Left lung (tissue), 4 donors: ENCODE measurements at regions not wholly inside any gene's neighbourhood (a gene's known extent, or its start where the extent isn't known, plus 50 kb on each side); places are given as distances from the start of the nearest gene placed in this dataset.
A peak's percentile ranks its signal among the peaks of the same experiment; 100 is the strongest.
"Not testable (repeated sequence)": the region's sequence is repeated elsewhere in the genome, so short reads cannot be mapped to it uniquely, and the experiment has no call there.

ENCODE experiments used
- ATAC-seq: fragments of 200-7000 bp; cut with Tn5 transposase; one replicate; pipeline ENCODE4 v1.9.1; 2020; ENCODE audit warnings: moderate library complexity
- DNase-seq, 4 donors: peaks; one replicate each; pipeline ENCODE4 v3.0.0-alpha.2; 2013 to 2020
- H3K27ac ChIP-seq, 2 donors: fragments of 200-600 bp; sonication (generic) in 1 of 2; one replicate each; pipeline versions ENCODE4 v1.5.0 to v1.8.0; 2020 to 2021
- H3K27me3 ChIP-seq, 2 donors: fragments of 200-600 bp; sonication (generic) in 1 of 2; one replicate each; pipeline versions ENCODE4 v1.5.0 to v1.8.0; 2020 to 2021
- H3K36me3 ChIP-seq, 2 donors: fragments of 200-600 bp; sonication (generic) in 1 of 2; one replicate each; pipeline versions ENCODE4 v1.5.0 to v1.8.0; 2020 to 2021
- H3K4me1 ChIP-seq, 2 donors: fragments of 200-600 bp; one replicate each; pipeline ENCODE4 v1.8.0; 2021
- H3K4me3 ChIP-seq, 2 donors: fragments of 200-600 bp; sonication (generic) in 1 of 2; one replicate each; pipeline versions ENCODE4 v1.5.0 to v1.8.0; 2020 to 2021; ENCODE audit warnings: mild to moderate bottlenecking in 1 of 2
- H3K9me3 ChIP-seq, 2 donors: fragments of 200-600 bp; sonication (generic) in 1 of 2; one replicate each; pipeline versions ENCODE4 v1.5.0 to v1.8.0; 2020 to 2021
- intact Hi-C, 2 donors: fragments of 100-400 bp; cut with DNase I; formaldehyde crosslinking; loops; one replicate each; pipeline versions ENCODE4 v1.11.2 to v1.14.2; 2022
- TF ChIP-seq, protein P1 (sequence below), 2 donors: fragments of 200-600 bp; sonication (generic) in 1 of 2; IDR thresholded peaks; one replicate each; pipeline versions ENCODE4 v1.5.0 to v1.8.0; 2021; ENCODE audit warnings: antibody characterized with exemption in 2 of 2
- donor health status: DM: no; HTN: yes; CAD: no.
- donor health status: DM: no; HTN: no; CAD: no.

DNA sequence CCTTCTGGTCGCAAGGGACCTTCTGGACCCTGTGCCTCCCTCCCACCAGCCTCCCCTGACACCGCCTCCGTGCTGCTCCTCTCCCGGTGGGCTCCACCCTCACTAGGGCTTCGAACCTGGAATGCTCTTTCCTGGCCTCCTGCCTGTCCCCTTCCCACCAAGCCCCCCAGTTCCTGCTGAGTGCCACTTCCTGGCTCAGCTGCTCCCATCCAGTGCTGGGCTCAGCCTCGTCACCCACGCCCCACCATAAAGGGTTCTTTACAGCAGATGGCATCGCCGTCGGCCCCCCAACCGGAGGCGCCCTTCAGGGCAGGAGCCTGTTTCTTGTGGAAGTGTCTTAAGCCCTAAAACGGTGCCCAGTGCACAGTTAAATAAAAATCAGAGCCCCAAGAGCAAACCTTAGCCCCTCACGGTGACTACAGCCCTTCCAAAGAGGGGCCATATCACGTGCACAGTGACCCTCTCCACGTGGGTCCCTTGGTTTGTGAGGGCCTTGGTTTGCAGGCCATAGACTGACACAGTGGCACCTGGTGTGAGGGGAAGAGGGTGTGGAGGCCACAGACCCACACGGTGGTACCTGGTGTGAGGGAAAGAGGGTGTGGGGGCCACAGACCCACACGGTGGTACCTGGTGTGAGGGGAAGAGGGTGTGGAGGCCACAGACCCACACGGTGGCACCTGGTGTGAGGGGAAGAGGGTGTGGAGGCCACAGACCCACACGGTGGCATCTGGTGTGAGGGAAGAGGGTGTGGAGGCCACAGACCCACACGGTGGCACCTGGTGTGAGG lies 111.4 kb downstream of the METRNL start:
- DNase-seq (peak in 2 of 4 donors; percentile 30 to 52), ATAC-seq (no peak)
- no peaks in the 10 kb centered on the region for H3K27me3 ChIP-seq
- H3K27ac ChIP-seq = no peak overlapping the region
- no peaks in the 10 kb centered on the region for H3K36me3 ChIP-seq
- H3K4me1 ChIP-seq = peaks cover 9 to 40% of the 10 kb centered on the region in 2 donors
- no peak overlapping the region for H3K4me3 ChIP-seq
- intact Hi-C loops = no loop called here
- TF ChIP-seq, protein P1, sequence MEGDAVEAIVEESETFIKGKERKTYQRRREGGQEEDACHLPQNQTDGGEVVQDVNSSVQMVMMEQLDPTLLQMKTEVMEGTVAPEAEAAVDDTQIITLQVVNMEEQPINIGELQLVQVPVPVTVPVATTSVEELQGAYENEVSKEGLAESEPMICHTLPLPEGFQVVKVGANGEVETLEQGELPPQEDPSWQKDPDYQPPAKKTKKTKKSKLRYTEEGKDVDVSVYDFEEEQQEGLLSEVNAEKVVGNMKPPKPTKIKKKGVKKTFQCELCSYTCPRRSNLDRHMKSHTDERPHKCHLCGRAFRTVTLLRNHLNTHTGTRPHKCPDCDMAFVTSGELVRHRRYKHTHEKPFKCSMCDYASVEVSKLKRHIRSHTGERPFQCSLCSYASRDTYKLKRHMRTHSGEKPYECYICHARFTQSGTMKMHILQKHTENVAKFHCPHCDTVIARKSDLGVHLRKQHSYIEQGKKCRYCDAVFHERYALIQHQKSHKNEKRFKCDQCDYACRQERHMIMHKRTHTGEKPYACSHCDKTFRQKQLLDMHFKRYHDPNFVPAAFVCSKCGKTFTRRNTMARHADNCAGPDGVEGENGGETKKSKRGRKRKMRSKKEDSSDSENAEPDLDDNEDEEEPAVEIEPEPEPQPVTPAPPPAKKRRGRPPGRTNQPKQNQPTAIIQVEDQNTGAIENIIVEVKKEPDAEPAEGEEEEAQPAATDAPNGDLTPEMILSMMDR (IDR thresholded peaks at IDR 0.05) = no peak
- H3K9me3 ChIP-seq = peaks cover 0 to 3% of the 10 kb centered on the region in 2 donors

DNA sequence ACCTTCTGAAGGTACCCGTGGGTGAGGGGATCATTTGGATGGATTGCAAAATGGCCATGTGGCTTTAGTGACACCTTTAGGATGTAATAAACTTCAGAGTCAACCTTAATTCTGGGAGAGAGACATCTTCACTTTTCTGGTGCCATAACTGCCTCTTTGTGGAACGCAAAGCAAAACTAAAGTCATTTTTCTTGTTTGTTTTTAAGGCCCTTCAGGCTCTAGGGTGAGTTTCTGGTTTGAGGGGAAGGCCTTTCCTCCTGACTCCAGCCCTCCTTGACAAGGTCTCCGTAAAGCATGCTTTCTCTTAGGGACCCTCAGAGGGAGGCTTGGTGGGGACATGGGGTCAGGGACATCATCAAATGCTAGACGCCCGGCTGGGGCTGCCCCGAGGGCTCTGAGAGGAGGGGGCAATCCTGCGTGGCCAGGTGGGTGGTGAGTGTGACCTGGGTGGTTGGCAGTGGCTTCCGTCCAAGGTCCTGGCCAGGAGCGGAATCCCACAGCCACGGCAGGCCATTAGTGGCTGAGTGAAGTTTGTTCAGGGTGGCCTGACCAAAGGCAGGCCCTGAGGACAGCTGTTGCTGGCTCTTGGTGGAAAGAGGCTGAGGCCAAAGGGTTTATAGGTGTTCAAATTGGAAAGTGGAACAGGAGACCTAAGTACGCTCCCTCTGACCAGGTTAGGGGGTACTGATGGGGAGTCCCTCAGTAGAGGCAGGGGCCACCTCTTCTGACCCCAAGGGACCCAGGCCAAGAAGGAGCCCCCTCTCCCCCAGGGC lies 112.2 kb downstream of the METRNL start:
- DNase-seq (peak in 2 of 4 donors; percentile 30 to 79), ATAC-seq (no peak)
- Histone ChIP-seq H3K27ac (no peak overlapping the region), H3K27me3 (no peaks in the 10 kb centered on the region), H3K9me3 (peaks cover 0 to 3% of the 10 kb centered on the region in 2 donors), H3K4me3 (no peak overlapping the region), H3K4me1 (peaks cover 9 to 48% of the 10 kb centered on the region in 2 donors), H3K36me3 (no peaks in the 10 kb centered on the region)
- TF ChIP-seq, protein P1 (IDR thresholded peaks at IDR 0.05) = no peak
- intact Hi-C loops = no loop called here

DNA sequence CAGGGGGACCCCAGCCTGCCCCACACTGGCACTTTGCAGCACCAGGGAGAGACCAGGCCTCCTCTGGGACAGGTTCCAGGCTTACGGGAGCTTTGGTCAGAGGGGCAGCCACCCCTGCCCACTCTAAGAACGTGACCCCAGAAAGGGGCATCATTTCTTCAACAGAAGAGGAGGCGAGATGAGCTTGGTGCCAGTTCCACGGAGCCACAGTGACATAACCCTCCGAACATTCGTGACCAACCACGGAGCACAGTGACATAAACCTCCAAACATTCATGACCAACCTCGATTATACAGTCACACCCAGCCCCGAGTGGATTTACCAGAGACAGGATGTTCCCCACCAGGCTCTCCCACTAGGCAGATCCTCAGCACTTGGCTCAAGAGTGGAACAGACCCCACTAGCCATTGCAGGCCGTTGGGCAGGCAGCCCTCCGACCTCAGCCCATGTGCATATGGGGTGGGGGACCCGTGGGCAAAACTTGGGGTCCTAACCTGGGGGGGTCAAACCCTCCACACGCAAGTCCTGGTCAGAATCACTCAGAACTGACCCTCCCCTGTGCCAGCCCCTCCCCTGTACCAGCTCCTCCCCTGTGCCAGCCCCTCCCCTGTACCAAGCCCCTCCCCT lies 112.9 kb downstream of the METRNL start:
- peak in 2 of 4 donors; percentile 34 to 75 for DNase-seq
- TF ChIP-seq, protein P1 (IDR thresholded peaks at IDR 0.05) = no peak
- H3K4me3 ChIP-seq = no peak overlapping the region
- intact Hi-C loops = no loop called here
- no peaks in the 10 kb centered on the region for H3K36me3 ChIP-seq
- no peak overlapping the region for H3K27ac ChIP-seq
- H3K9me3 ChIP-seq = peaks cover 0 to 3% of the 10 kb centered on the region in 2 donors
- peaks cover 9 to 48% of the 10 kb centered on the region in 2 donors for H3K4me1 ChIP-seq
- no peak for ATAC-seq
- no peaks in the 10 kb centered on the region for H3K27me3 ChIP-seq

DNA sequence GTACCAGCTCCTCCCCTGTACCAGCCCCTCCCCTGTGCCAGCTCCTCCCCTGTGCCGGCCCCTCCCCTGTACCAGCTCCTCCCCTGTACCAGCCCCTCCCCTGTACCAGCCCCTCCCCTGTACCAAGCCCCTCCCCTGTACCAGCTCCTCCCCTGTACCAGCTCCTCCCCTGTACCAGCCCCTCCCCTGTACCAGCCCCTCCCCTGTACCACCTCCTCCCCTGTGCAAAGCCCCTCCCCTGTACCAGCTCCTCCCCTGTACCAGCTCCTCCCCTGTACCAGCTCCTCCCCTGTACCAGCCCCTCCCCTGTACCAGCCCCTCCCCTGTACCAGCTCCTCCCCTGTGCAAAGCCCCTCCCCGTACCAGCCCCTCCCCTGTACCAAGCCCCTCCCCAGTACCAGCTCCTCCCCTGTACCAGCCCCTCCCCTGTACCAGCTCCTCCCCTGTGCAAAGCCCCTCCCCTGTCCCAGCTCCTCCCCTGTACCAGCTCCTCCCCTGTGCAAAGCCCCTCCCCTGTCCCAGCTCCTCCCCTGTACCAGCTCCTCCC lies 113.5 kb downstream of the METRNL start:
- intact Hi-C loops, ATAC-seq, H3K27me3 ChIP-seq, H3K4me3 ChIP-seq, H3K27ac ChIP-seq, H3K9me3 ChIP-seq, H3K36me3 ChIP-seq: not testable (repeated sequence)
- H3K4me1 ChIP-seq = peaks cover 9 to 48% of the 10 kb centered on the region in 2 donors
- peak in 1 of 4 donors; percentile 36 for DNase-seq

DNA sequence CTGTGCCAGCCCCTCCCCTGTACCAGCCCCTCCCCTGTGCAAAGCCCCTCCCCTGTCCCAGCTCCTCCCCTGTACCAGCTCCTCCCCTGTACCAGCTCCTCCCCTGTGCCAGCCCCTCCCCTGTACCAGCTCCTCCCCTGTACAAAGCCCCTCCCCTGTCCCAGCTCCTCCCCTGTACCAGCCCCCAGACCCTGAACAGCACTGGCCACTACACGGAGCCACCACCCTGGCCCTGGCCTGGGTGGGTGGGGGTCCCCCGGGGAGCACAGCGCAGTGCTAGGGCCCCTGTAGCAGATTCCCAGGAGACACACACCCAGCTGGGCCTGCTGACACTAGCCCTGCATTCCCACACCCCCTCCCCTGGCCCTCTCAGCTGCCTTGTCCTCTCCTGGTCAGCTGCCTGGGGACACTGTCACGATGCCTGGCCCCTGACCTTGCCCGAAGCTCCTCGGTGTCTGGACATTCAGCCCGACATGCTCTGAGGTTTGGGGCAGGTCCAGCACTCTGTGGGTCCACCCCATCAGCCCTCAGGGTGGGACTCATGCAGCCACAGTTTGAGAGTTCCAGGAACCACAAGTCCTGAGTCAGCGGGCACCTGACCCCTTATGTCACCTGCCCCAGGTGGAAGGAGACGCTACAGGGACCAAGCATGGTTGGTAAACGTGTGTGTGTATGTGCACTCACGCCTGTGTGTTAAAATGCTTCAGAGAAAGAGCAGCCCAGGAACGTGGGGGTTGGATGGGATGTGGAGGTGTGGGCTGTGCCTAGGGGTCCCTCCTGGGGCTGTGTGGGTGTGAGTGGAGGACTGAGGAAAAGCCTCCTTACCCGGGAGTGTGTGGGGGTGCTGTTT lies 114.2 kb downstream of the METRNL start:
- intact Hi-C loops = no loop called here
- H3K9me3 ChIP-seq = no peaks in the 10 kb centered on the region
- no peaks in the 10 kb centered on the region for H3K36me3 ChIP-seq
- no peaks in the 10 kb centered on the region for H3K27me3 ChIP-seq
- H3K27ac ChIP-seq = peak overlapping the region in 1 of 2 donors; percentile 34
- peak; percentile 4 for ATAC-seq
- DNase-seq = peak in 2 of 4 donors; percentile 50 to 84
- no peak overlapping the region for H3K4me3 ChIP-seq
- TF ChIP-seq, protein P1 (IDR thresholded peaks at IDR 0.05) = no peak
- H3K4me1 ChIP-seq = peaks cover 9 to 53% of the 10 kb centered on the region in 2 donors
